ENCODE measurements at regions not wholly inside any gene's neighbourhood (a gene's known extent, or its start where the extent isn't known, plus 50 kb on each side); places are given as distances from the start of the nearest gene placed in this dataset.

DNA sequence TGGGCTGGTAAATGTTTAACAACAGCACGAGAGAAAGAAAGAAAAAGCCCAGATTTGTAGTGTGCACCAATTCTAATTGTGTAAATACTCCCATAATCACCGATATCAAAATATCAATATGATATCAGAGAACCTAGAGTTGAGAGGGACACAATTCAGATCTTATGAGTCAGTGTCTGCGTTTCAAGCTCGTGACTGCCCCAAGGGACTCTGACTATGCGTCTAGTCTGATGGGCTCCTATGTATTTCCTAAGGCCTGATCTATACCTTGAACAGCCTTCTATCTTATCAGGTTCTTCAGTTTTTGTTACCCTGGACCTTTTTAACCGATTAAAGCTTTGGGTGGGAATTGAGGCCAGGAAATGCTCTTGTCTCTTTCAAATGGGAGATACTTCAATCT is 243.0 kb upstream of the SLC24A2 start:
- Histone ChIP-seq H3K9me2 (ENCODE audit: low read depth, low read length) (no peaks in the 10 kb centered on the region), H3K4me1 (ENCODE audit: insufficient read depth, low read length, severe bottlenecking) (no peaks in the 10 kb centered on the region), H2AFZ (ENCODE audit: low read length) (no peak overlapping the region), H3K36me3 (ENCODE audit: insufficient read depth, low read length) (no peaks in the 10 kb centered on the region), H3K27me3 (ENCODE audit: insufficient read depth, low read length) (no peaks in the 10 kb centered on the region; the same call in 1 of the 2 replicates), H3K27ac (ENCODE audit: low read depth, low read length, poor library complexity, severe bottlenecking) (no peak overlapping the region), H3K4me2 (ENCODE audit: low read length) (no peak overlapping the region), H3K4me3 (ENCODE audit: low read depth, low read length, poor library complexity, severe bottlenecking) (no peak overlapping the region), H3K9me3 (ENCODE audit: low read length) (no peaks in the 10 kb centered on the region), H3F3A (ENCODE audit: insufficient read depth, low read length) (no peaks in the 10 kb centered on the region), H4K20me1 (ENCODE audit: insufficient read depth, low read length) (no peaks in the 10 kb centered on the region), H3K79me2 (ENCODE audit: insufficient read depth, low read length) (no peaks in the 10 kb centered on the region), H3K9ac (ENCODE audit: low read length) (no peak overlapping the region)
- TF ChIP-seq EZH2 (IDR thresholded peaks at IDR 0.05; ENCODE audit: borderline replicate concordance, low read length) = no peak
- TF ChIP-seq, protein P1, sequence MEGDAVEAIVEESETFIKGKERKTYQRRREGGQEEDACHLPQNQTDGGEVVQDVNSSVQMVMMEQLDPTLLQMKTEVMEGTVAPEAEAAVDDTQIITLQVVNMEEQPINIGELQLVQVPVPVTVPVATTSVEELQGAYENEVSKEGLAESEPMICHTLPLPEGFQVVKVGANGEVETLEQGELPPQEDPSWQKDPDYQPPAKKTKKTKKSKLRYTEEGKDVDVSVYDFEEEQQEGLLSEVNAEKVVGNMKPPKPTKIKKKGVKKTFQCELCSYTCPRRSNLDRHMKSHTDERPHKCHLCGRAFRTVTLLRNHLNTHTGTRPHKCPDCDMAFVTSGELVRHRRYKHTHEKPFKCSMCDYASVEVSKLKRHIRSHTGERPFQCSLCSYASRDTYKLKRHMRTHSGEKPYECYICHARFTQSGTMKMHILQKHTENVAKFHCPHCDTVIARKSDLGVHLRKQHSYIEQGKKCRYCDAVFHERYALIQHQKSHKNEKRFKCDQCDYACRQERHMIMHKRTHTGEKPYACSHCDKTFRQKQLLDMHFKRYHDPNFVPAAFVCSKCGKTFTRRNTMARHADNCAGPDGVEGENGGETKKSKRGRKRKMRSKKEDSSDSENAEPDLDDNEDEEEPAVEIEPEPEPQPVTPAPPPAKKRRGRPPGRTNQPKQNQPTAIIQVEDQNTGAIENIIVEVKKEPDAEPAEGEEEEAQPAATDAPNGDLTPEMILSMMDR (IDR thresholded peaks at IDR 0.05; ENCODE audit: low read length) = no peak

DNA sequence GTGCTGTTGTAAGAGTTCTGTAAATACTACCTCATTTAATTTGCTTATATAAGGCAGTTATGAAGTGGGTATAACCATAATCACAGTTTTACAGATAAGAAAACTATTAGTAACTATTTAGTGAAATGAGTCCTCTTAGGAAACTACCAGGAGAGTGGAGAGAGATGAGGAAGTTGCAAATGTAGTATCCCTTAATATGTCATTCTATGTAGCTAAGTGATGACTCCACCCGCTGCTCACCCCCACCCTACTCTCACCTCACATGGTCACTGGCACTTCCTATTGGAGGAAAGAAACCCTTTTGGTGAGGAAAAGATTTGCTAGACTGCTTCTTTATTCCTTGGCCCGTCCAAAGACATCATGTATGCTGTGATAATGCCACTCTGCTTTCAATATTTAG is 241.8 kb upstream of the SLC24A2 start:
- Histone ChIP-seq H3K4me3 (ENCODE audit: low read depth, low read length, poor library complexity, severe bottlenecking) (no peak overlapping the region), H3K79me2 (ENCODE audit: insufficient read depth, low read length) (no peaks in the 10 kb centered on the region), H3K36me3 (ENCODE audit: insufficient read depth, low read length) (no peaks in the 10 kb centered on the region), H3K9ac (ENCODE audit: low read length) (no peak overlapping the region), H2AFZ (ENCODE audit: low read length) (no peak overlapping the region), H3K27ac (ENCODE audit: low read depth, low read length, poor library complexity, severe bottlenecking) (no peak overlapping the region), H3K27me3 (ENCODE audit: insufficient read depth, low read length) (no peaks in the 10 kb centered on the region; the same call in 1 of the 2 replicates), H4K20me1 (ENCODE audit: insufficient read depth, low read length) (no peaks in the 10 kb centered on the region), H3K9me3 (ENCODE audit: low read length) (no peaks in the 10 kb centered on the region), H3K4me2 (ENCODE audit: low read length) (no peak overlapping the region), H3K4me1 (ENCODE audit: insufficient read depth, low read length, severe bottlenecking) (no peaks in the 10 kb centered on the region), H3F3A (ENCODE audit: insufficient read depth, low read length) (no peaks in the 10 kb centered on the region), H3K9me2 (ENCODE audit: low read depth, low read length) (no peaks in the 10 kb centered on the region)
- TF ChIP-seq EZH2 (IDR thresholded peaks at IDR 0.05; ENCODE audit: borderline replicate concordance, low read length) = no peak
- TF ChIP-seq, protein P1 (IDR thresholded peaks at IDR 0.05; ENCODE audit: low read length) = no peak

DNA sequence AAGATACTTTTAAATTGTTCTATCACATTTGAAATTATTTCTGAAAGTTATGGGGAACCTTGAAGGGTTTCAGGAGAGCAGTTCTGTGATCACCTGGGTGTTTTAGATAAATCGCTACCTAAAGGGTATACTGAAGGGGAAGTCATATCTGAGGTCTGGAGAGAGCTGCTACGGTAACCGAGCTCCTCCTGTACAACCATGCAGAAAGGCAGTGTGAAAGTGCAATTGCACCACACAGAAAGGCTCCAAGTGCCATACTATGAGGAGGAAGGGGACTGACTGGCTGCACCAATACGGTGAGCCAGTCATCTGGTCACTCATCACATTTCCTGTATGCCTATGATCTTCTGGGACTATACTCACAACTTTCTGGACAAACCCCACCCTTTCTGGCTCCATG is 241.4 kb upstream of the SLC24A2 start:
- Histone ChIP-seq H3F3A (ENCODE audit: insufficient read depth, low read length) (no peaks in the 10 kb centered on the region), H3K4me2 (ENCODE audit: low read length) (no peak overlapping the region), H3K9me2 (ENCODE audit: low read depth, low read length) (no peaks in the 10 kb centered on the region), H2AFZ (ENCODE audit: low read length) (no peak overlapping the region), H3K27ac (ENCODE audit: low read depth, low read length, poor library complexity, severe bottlenecking) (no peak overlapping the region), H3K4me3 (ENCODE audit: low read depth, low read length, poor library complexity, severe bottlenecking) (no peak overlapping the region), H3K9ac (ENCODE audit: low read length) (no peak overlapping the region), H3K4me1 (ENCODE audit: insufficient read depth, low read length, severe bottlenecking) (no peaks in the 10 kb centered on the region), H3K9me3 (ENCODE audit: low read length) (no peaks in the 10 kb centered on the region), H4K20me1 (ENCODE audit: insufficient read depth, low read length) (no peaks in the 10 kb centered on the region), H3K36me3 (ENCODE audit: insufficient read depth, low read length) (no peaks in the 10 kb centered on the region), H3K79me2 (ENCODE audit: insufficient read depth, low read length) (no peaks in the 10 kb centered on the region), H3K27me3 (ENCODE audit: insufficient read depth, low read length) (no peaks in the 10 kb centered on the region; the same call in 1 of the 2 replicates)
- TF ChIP-seq, protein P1 (IDR thresholded peaks at IDR 0.05; ENCODE audit: low read length) = no peak
- TF ChIP-seq EZH2 (IDR thresholded peaks at IDR 0.05; ENCODE audit: borderline replicate concordance, low read length) = no peak
